ENCODE measurements at regions not wholly inside any gene's neighbourhood (a gene's known extent, or its start where the extent isn't known, plus 50 kb on each side); places are given as distances from the start of the nearest gene placed in this dataset.

DNA sequence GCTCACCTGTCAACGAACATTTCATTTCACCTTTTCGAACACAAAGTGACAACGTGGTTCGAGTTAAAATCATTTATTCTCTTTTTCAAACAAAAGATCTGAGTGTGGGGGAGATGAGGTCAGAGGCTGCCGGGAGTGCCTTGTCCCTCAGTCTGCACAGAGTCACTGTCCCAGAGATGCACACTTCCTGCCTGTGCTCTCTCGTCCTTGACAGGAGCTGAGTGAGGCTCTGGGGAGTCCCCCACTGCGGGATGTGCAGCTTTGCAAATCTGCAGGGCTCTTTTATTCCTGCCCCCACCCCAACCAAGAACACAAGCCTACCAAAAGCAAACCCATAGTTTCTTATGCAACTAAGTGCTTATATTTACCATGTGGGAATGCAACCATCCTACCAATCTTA lies 497.8 kb downstream of the EIPR1 start:
- Histone ChIP-seq H3F3A (ENCODE audit: insufficient read depth, low read length) (no peaks in the 10 kb centered on the region), H2AFZ (ENCODE audit: low read length) (no peak overlapping the region), H3K9me2 (replicated peaks; ENCODE audit: insufficient read depth, low read length) (no peaks in the 10 kb centered on the region), H3K9me3 (replicated peaks; ENCODE audit: insufficient read depth, low read length) (no peaks in the 10 kb centered on the region), H3K9ac (ENCODE audit: low read length) (no peak overlapping the region), H3K4me1 (ENCODE audit: low read length) (no peaks in the 10 kb centered on the region), H3K36me3 (replicated peaks; ENCODE audit: insufficient read depth, low read length) (no peaks in the 10 kb centered on the region), H3K27ac (ENCODE audit: low read length) (no peak overlapping the region), H3K4me2 (ENCODE audit: low read depth, low read length) (no peak overlapping the region), H4K20me1 (ENCODE audit: insufficient read depth, low read length) (no peaks in the 10 kb centered on the region), H3K27me3 (replicated peaks; ENCODE audit: insufficient read depth, low read length) (no peaks in the 10 kb centered on the region), H3K4me3 (ENCODE audit: low read length) (no peak overlapping the region), H3K79me2 (ENCODE audit: low read length) (no peaks in the 10 kb centered on the region)
- no peak for DNase-seq
- TF ChIP-seq EZH2phosphoT487 (IDR thresholded peaks at IDR 0.05; ENCODE audit: low read length) (no peak), EZH2 (optimal IDR thresholded peaks at IDR 0.05; ENCODE audit: low read depth, low read length) (no peak)
- TF ChIP-seq, protein P1, sequence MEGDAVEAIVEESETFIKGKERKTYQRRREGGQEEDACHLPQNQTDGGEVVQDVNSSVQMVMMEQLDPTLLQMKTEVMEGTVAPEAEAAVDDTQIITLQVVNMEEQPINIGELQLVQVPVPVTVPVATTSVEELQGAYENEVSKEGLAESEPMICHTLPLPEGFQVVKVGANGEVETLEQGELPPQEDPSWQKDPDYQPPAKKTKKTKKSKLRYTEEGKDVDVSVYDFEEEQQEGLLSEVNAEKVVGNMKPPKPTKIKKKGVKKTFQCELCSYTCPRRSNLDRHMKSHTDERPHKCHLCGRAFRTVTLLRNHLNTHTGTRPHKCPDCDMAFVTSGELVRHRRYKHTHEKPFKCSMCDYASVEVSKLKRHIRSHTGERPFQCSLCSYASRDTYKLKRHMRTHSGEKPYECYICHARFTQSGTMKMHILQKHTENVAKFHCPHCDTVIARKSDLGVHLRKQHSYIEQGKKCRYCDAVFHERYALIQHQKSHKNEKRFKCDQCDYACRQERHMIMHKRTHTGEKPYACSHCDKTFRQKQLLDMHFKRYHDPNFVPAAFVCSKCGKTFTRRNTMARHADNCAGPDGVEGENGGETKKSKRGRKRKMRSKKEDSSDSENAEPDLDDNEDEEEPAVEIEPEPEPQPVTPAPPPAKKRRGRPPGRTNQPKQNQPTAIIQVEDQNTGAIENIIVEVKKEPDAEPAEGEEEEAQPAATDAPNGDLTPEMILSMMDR (IDR thresholded peaks at IDR 0.05; ENCODE audit: low read length): no peak

DNA sequence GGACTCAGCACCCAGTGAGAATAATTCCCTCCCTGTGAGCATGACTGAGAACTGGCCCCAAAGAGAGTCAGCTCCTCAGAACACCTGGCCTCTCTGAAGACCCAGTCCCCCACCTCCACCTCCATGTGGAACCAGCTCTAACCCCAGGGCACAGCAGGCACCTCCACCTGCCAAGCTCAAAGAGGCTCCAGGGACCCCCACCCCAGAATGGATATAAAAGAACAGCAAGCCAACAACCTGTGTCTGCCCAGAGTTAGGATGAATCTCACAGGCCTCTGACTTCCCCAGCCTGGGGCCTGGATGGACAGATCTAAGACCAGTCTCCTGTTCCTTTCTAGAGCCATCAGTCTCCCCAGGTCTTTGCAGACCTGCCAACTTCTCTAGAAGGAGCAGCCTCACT lies 498.5 kb downstream of the EIPR1 start:
- no peak overlapping the region for H3K4me2 ChIP-seq (ENCODE audit: low read depth, low read length)
- H3K36me3 ChIP-seq (replicated peaks; ENCODE audit: insufficient read depth, low read length): no peaks in the 10 kb centered on the region
- H3K79me2 ChIP-seq (ENCODE audit: low read length): no peaks in the 10 kb centered on the region
- no peaks in the 10 kb centered on the region for H3K9me2 ChIP-seq (replicated peaks; ENCODE audit: insufficient read depth, low read length)
- H3K27me3 ChIP-seq (replicated peaks; ENCODE audit: insufficient read depth, low read length): no peaks in the 10 kb centered on the region
- no peak overlapping the region for H2AFZ ChIP-seq (ENCODE audit: low read length)
- H3K9me3 ChIP-seq (replicated peaks; ENCODE audit: insufficient read depth, low read length): no peaks in the 10 kb centered on the region
- no peak overlapping the region for H3K4me3 ChIP-seq (ENCODE audit: low read length)
- no peak overlapping the region for H3K9ac ChIP-seq (ENCODE audit: low read length)
- DNase-seq: no peak
- H3K27ac ChIP-seq (ENCODE audit: low read length): no peak overlapping the region
- no peaks in the 10 kb centered on the region for H3F3A ChIP-seq (ENCODE audit: insufficient read depth, low read length)
- H3K4me1 ChIP-seq (ENCODE audit: low read length): no peaks in the 10 kb centered on the region
- no peaks in the 10 kb centered on the region for H4K20me1 ChIP-seq (ENCODE audit: insufficient read depth, low read length)
- TF ChIP-seq EZH2phosphoT487 (IDR thresholded peaks at IDR 0.05; ENCODE audit: low read length) (no peak), EZH2 (optimal IDR thresholded peaks at IDR 0.05; ENCODE audit: low read depth, low read length) (no peak)
- TF ChIP-seq, protein P1 (IDR thresholded peaks at IDR 0.05; ENCODE audit: low read length): no peak

DNA sequence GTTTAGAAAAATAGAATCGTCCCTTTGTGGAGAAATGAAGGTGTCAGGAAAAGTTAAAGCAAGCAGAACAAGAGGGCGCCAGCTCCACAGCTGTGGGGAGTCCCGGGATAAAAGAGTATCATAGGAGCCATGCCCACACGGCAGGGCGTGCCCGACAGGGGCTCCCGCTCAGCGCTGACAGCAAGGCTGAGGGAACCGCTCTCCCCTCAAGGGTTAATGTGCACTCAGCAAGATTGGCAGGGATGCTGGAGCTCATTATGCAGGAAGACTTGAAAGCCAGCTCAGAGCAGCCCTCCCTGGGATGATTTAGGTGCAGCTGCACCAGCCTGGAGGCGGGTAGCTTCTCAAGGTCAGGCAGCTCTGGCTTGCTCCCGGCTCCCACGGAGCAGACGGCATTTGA lies 500.2 kb downstream of the EIPR1 start:
- no peak overlapping the region for H3K4me3 ChIP-seq (ENCODE audit: low read length)
- no peaks in the 10 kb centered on the region for H3K9me3 ChIP-seq (replicated peaks; ENCODE audit: insufficient read depth, low read length)
- H3K27ac ChIP-seq (ENCODE audit: low read length): no peak overlapping the region
- H3K9me2 ChIP-seq (replicated peaks; ENCODE audit: insufficient read depth, low read length): no peaks in the 10 kb centered on the region
- H3K36me3 ChIP-seq (replicated peaks; ENCODE audit: insufficient read depth, low read length): no peaks in the 10 kb centered on the region
- no peaks in the 10 kb centered on the region for H4K20me1 ChIP-seq (ENCODE audit: insufficient read depth, low read length)
- H3K9ac ChIP-seq (ENCODE audit: low read length): no peak overlapping the region
- H3K79me2 ChIP-seq (ENCODE audit: low read length): no peaks in the 10 kb centered on the region
- no peak overlapping the region for H3K4me2 ChIP-seq (ENCODE audit: low read depth, low read length)
- no peak for DNase-seq
- H3K4me1 ChIP-seq (ENCODE audit: low read length): no peaks in the 10 kb centered on the region
- TF ChIP-seq, protein P1 (IDR thresholded peaks at IDR 0.05; ENCODE audit: low read length): no peak
- TF ChIP-seq EZH2 (optimal IDR thresholded peaks at IDR 0.05; ENCODE audit: low read depth, low read length) (no peak), EZH2phosphoT487 (IDR thresholded peaks at IDR 0.05; ENCODE audit: low read length) (no peak)
- H3F3A ChIP-seq (ENCODE audit: insufficient read depth, low read length): no peaks in the 10 kb centered on the region
- no peaks in the 10 kb centered on the region for H3K27me3 ChIP-seq (replicated peaks; ENCODE audit: insufficient read depth, low read length)
- no peak overlapping the region for H2AFZ ChIP-seq (ENCODE audit: low read length)

Data from MM.1S (cell line).